COLO668 (cell line): ENCODE measurements at regions not wholly inside any gene's neighbourhood (a gene's known extent, or its start where the extent isn't known, plus 50 kb on each side); places are given as distances from the start of the nearest gene placed in this dataset.
"Not testable (repeated sequence)": the region's sequence is repeated elsewhere in the genome, so short reads cannot be mapped to it uniquely, and the experiment has no call there.

Experiments used
- DNase-seq: peaks from one replicate; lab custom pipeline; 2025; ENCODE audit not compliant: unreplicated experiment; lab: John Stamatoyannopoulos, UW

GRCh38 chrX:40788698-40789097, 53.4 kb upstream of the MED14 start:
- not testable (repeated sequence) for DNase-seq

DNA sequence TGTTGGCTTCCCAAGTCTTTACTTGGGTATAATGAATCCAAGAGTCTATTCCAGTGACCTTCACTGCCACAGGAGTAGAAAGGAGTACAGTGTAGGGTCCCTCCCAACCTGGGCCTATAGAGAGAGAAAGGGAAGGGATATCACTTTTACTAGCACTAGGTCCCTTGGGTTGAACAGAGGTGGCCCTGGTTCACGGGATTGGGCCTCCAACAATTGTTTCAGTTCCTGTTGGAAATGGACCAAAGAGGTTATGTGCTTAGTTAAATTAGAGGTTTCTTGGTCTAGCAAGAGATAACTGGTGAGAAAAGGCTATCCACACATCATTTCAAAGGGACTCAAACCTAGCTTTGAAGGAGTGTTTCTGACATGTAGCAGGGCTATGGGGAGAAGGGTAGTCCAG, 57.1 kb upstream of the MED14 start:
- no peak for DNase-seq

- not testable (repeated sequence) for DNase-seq
These were observed 59.4 kb upstream of the MED14 start for GRCh38 chrX:40794829-40795130.

DNA sequence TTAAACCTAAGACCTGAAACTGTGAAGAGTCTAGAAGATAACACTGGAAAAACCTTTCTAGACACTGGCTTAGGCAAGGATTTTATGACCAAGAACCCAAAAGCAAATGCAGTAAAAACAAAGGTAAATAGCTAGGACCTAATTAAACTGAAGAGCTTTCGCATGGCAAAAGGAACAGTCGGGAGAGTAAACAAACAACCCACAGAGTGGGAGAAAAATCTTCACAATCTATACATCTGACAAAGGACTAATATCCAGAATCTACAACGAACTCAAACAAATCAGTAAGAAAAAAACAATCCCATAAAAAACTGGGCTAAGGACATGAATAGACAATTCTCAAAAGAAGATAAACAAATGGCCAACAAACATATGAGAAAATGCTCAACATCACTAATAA, 64.4 kb upstream of the MED14 start:
- not testable (repeated sequence) for DNase-seq

DNA sequence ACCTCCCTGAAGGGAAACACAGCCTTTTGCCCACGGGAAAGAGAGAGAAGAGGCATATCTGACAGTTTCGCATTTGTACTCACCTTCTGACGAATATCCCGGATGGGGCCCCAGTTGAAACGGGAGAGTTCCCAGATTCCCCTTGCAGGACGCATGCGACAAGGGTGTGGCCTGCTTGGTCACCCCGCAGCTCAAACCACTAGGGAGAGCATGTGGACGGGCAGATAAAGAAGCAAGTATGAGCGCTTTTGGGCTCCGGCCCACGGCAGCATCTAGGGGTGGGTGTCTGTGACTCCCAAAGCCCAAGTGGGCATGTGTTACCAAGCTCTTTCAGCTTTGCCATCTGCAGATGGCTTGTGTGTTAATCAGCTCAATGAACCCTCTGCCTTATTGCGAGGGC, 70.1 kb upstream of the MED14 start:
- DNase-seq = no peak

DNA sequence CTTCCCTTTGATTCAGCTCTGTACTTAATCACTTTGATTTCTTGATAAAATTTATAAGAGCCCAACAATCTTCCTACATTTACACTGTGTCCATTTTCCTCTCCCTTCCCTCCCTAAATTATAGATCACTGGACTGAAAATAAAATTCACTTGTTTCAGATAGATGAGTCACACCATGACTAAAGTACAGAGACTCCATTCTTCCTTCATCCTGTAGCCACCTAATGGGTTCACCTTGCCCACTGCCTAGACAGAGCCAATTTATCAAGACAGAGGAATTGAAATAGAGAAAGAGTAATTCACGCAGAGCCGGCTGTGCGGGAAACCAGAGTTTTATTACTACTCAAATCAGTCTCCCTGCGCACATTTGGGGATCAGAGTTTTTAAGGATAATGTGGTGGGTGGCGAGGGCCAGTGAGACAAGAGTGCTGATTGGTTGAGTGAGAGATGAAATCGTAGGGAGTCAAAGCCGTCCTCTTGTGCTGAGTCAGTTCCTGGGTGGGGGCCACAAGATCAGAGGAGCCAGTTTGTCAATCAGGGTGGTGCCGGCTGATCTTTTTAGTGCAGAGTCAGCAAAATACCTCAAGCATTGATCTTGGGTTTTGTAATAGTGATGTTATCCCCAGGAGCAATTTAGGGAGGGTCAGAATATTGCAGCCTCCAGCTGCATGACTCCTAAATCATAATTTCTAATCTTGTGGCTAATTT, 71.3 kb upstream of the MED14 start:
- DNase-seq = no peak

DNA sequence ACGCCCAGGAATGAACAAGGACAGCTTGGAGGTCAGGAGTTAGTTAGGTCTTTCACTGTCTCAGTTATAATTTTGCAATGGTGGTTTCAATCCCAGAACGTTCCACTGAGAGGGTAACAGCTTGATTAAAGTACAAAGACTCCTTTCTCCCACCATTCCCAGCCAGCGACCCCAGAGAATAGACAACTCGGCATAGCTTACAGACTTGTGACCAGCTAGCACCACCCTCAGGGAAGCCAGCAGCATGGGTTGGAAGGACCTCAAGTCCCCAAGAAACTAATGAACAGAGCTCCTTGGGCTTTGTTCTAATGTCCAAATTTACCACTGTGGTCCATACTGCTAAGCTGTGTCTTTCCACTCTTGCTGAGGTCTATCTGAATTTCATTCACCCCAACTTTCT, 72.0 kb upstream of the MED14 start:
- DNase-seq = no peak

GRCh38 chrX:40808203-40808602, 72.9 kb upstream of the MED14 start:
- DNase-seq = no peak

DNA sequence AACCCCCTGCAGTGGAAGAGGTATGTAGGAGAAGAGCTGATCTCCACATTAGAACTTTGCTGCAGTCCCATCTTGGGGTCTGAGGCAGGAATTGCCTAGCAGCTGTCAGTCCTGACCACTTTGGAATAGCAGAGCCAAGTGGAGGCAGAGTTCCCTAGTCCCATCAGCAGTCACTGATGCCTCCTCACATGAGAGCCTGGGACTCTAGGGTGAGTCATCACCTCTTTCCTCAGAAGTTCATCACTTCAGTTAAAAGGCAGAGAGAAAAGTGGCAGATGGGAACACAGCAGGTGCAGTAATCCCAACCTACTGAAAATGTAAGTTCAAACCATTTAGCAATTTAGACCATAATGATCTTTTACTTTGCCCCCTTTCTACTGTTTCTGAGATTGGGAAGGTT, 73.9 kb upstream of the MED14 start:
- no peak for DNase-seq

DNA sequence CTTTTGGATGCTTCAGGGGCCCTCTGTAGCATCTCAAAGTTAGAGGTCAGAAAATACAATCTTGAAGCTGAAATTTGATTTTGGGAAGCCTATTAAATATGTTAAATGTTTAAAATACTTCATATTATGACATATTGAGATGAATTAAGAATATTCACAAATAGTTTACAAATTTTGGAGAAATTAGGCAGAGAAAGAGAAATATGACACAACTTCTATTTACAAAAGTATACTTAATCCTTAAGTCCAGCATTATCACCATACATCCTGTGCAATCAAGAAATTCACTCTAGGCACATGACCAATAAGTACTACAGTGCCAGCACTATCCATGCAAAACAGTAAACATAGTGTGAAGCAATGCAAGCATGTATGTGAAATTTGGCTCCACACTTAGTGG, 79.7 kb upstream of the MED14 start:
- DNase-seq = not testable (repeated sequence)

DNA sequence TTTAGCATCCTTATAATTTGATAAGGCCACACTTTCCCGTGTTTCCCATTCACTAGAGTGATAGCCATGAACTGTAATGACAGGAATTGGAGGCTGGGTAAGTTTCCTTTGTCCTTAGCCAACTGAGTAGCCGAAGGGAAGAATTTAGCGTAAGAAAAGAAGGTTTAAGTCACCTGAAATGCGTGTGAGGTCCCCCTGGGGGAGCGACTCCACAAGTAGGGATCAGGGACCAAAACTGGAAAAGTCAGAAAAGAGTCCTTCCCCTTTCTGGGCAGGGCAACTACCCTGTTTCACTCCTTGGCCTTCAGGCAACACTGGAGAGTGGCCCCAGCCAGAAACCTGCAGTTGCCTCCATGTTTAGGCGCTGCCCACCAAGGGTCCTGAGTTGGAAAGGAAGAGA, 81.6 kb upstream of the MED14 start:
- DNase-seq = no peak

- no peak for DNase-seq
These were observed 82.9 kb upstream of the MED14 start for GRCh38 chrX:40818236-40818635.

- DNase-seq = no peak
These were observed 86.4 kb upstream of the MED14 start for GRCh38 chrX:40821780-40822179.

- no peak for DNase-seq
These were observed 92.0 kb upstream of the MED14 start for GRCh38 chrX:40827331-40827730.

DNA sequence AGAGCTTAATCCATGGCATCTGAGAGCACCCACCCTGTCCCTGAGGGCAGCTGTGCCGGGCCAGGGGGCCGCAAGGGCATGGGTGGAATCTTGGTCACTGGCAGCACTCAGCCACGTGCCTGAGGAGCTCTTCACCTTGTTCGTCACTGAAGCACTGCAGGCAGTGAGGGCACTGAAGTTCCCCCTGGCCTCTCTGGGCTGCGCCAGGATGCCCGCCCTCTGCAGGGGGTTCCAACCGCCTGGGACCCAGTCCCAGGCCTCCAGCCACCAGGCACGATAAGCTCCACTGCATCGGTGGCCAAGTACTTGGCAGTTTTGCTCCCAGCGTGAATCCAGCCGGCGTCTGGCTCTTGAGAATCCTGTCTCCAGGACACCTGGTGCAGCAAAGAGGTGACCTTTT, 96.4 kb upstream of the MED14 start:
- DNase-seq = no peak

DNA sequence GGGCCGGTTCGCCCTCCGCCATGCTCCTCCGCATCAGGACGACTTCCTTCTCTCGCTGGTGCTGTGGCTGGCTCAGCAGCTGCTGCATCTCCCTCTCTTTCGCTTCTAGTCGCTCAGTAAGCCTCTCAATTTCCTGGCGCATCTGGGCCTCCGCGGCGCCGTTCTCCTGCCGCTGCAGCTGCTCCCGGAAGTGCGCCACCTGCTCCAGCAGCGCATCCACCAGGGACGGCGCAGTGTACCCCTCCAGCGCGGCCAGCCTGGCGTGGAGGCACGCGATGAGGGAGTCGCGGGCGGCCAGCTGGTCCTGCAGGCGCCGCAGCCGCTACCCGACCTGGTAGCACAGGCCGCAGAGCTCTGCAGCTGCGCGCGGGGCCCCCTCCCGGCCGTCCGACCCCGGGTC, 97.4 kb upstream of the MED14 start:
- DNase-seq = no peak

- no peak for DNase-seq
These were observed 98.9 kb upstream of the MED14 start for GRCh38 chrX:40834225-40834624.

- DNase-seq = no peak
These were observed 100.2 kb upstream of the MED14 start for GRCh38 chrX:40835526-40835925.

DNA sequence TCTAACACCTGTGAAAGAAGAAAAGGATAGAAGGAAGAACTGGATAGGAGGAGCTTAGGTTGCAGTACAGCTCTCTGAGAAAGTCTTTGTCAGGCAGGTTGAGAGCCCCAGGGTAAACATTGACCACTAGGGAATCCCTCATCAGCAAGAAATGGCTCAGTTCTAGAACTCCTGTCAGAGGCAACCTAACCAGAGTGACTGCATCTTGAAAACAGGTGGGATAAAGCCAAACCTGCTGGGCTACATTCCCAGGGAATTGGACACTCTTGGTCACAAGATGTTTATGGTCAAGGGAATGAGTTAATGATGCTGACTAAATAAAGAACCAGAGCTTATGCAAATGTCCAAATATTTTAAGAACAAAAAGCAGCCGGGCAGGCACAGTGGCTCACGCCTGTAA, 108.3 kb upstream of the MED14 start:
- DNase-seq = no peak

- no peak for DNase-seq
These were observed 109.1 kb upstream of the MED14 start for GRCh38 chrX:40844471-40844870.

- DNase-seq = no peak
These were observed 110.1 kb upstream of the MED14 start for GRCh38 chrX:40845331-40845911.

DNA sequence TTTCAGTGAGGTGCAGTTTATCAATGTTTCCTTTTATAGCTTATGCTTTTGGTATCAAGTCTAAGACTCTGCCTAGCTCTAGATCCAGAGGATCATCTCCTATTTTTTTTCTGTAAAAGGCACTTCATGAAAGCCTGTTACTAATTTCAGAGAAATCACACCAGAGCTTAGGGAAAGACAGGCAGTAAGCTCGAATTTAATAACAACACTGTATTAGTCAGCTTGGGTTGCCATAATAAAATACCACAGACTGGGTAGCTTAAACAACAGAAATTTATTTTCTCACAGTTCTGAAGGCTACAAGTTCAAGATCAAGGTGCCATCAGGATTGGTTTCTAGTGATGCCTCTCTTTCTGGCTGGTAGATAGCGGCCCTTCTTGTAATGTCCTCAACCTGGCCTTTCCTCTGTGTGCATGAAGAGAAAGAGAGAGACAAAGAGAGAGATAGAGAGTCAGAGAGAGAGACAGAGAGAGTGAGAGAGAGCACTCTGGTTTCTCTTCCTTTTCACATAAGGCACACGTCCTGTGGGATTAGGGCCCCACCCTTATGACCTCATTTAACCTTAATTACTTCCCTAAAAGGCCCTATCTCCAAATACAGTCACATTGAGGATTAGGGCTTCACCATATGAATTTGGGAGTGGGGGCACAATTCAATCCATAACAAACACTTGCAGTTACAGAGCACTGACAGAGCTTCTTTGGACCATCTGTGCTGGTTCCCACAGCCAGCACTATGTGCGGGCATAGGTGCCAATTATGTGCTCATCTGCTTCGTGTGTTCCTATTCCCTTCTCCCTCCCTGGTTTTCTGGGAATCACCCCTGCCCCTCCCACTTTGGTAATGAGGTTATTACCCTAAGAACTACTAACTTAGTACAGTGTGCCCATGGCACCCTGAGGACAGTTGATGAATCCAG, 114.8 kb upstream of the MED14 start:
- DNase-seq = no peak
